CD4-positive, CD25-positive, alpha-beta regulatory T cell (primary cell): ENCODE measurements at regions not wholly inside any gene's neighbourhood (a gene's known extent, or its start where the extent isn't known, plus 50 kb on each side); places are given as distances from the start of the nearest gene placed in this dataset.
"Not testable (repeated sequence)": the region's sequence is repeated elsewhere in the genome, so short reads cannot be mapped to it uniquely, and the experiment has no call there.

ENCODE experiments used
- ATAC-seq, 2 donors: fragments of 150-1000 bp; cut with Tn5 transposase; one replicate each; pipeline ENCODE4 v1.10.0; 2021; ENCODE audit warnings: low read depth in 2 of 2, moderate number of reproducible peaks in 2 of 2, moderate library complexity in 1 of 2
- DNase-seq, 3 donors: peaks; one replicate each; pipeline versions ENCODE4 v3.0.0 to v3.0.0-alpha.2; 2012 to 2022; ENCODE audit warnings: mixed read lengths in 1 of 3
- H3K27ac ChIP-seq: one replicate; pipeline ENCODE4 v1.7.0; 2013; ENCODE audit warnings: mild to moderate bottlenecking, low read length; ENCODE audit not compliant: insufficient read depth, poor library complexity, severe bottlenecking
- H3K27me3 ChIP-seq: one replicate; pipeline ENCODE4 v1.7.0; 2013; ENCODE audit warnings: low read length; ENCODE audit not compliant: control insufficient read depth, insufficient read depth
- H3K36me3 ChIP-seq: one replicate; pipeline ENCODE4 v1.7.0; 2013; ENCODE audit warnings: mild to moderate bottlenecking, low read length, moderate library complexity; ENCODE audit not compliant: control insufficient read depth, insufficient read depth
- H3K4me1 ChIP-seq: 2 replicates; pipeline ENCODE4 v1.7.0; 2013; ENCODE audit warnings: mild to moderate bottlenecking, low read length; ENCODE audit not compliant: insufficient read depth, control insufficient read depth, poor library complexity, severe bottlenecking
- H3K4me3 ChIP-seq: one replicate; pipeline ENCODE4 v1.7.0; 2013; ENCODE audit warnings: low read depth, mild to moderate bottlenecking, low read length, moderate library complexity
- H3K9me3 ChIP-seq, 2 experiments: 1 replicate in 1 of 2; 2 replicates in 1 of 2; pipeline ENCODE4 v1.7.0; 2013; ENCODE audit warnings: low read length in 2 of 2, mild to moderate bottlenecking in 1 of 2, moderate library complexity in 1 of 2; ENCODE audit not compliant: control insufficient read depth in 2 of 2
- H3K27ac Mint-ChIP-seq, 3 donors: one replicate each; pipeline ENCODE4 v1.8.0; 2020 to 2022; ENCODE audit warnings: mild to moderate bottlenecking in 3 of 3, mixed read lengths in 3 of 3, moderate library complexity in 2 of 3
- H3K27me3 Mint-ChIP-seq: one replicate; pipeline ENCODE4 v1.8.0; 2022; ENCODE audit warnings: mild to moderate bottlenecking, mixed read lengths
- H3K36me3 Mint-ChIP-seq: one replicate; pipeline ENCODE4 v1.8.0; 2020; ENCODE audit warnings: mixed read lengths
- H3K4me1 Mint-ChIP-seq, 4 donors: one replicate each; pipeline ENCODE4 v1.8.0; 2020 to 2022; ENCODE audit warnings: mixed read lengths in 4 of 4, mild to moderate bottlenecking in 1 of 4
- H3K4me3 Mint-ChIP-seq, 4 donors: one replicate each; pipeline ENCODE4 v1.8.0; 2020 to 2022; ENCODE audit warnings: mild to moderate bottlenecking in 4 of 4, mixed read lengths in 4 of 4, moderate library complexity in 3 of 4
- H3K9me3 Mint-ChIP-seq, 7 donors: one replicate each; pipeline ENCODE4 v1.8.0; 2020 to 2022; ENCODE audit warnings: mixed read lengths in 7 of 7, mild to moderate bottlenecking in 3 of 7, moderate library complexity in 2 of 7

- H3K4me3 ChIP-seq, H3K27me3 ChIP-seq, H3K27ac ChIP-seq, H3K4me1 ChIP-seq, H3K4me3 Mint-ChIP-seq, ATAC-seq, H3K27me3 Mint-ChIP-seq, DNase-seq, H3K36me3 Mint-ChIP-seq, H3K9me3 Mint-ChIP-seq, H3K36me3 ChIP-seq, H3K27ac Mint-ChIP-seq, H3K4me1 Mint-ChIP-seq, H3K9me3 ChIP-seq: not testable (repeated sequence)
These were observed 89.5 kb downstream of the GOLGA8K start for GRCh38 chr15:32313446-32314209.

DNA sequence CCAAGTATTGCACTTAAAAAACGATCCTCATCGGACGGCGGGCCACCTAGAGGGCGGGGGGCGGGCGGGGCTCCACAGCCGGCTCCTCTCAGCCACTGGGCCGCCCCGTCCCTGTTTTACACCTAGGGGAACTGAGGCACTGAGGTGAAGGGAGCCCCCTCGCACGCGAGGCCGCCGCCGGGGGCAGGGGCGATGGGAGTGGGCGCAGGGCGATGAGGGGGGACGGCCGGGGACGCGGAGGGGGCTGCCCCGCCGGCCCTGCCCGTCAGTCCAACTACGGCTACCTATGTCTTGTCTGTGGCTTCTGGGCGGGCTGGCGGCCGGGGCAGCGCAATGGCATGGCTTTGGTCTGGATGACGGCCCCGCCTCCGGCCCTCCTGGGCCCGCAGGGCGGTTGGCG is 90.4 kb downstream of the GOLGA8K start:
- H3K36me3 Mint-ChIP-seq, DNase-seq, H3K9me3 Mint-ChIP-seq, H3K4me3 Mint-ChIP-seq, H3K27ac ChIP-seq, H3K4me1 ChIP-seq, H3K27me3 ChIP-seq, H3K4me1 Mint-ChIP-seq, ATAC-seq, H3K9me3 ChIP-seq, H3K27me3 Mint-ChIP-seq, H3K27ac Mint-ChIP-seq, H3K36me3 ChIP-seq, H3K4me3 ChIP-seq: not testable (repeated sequence)

DNA sequence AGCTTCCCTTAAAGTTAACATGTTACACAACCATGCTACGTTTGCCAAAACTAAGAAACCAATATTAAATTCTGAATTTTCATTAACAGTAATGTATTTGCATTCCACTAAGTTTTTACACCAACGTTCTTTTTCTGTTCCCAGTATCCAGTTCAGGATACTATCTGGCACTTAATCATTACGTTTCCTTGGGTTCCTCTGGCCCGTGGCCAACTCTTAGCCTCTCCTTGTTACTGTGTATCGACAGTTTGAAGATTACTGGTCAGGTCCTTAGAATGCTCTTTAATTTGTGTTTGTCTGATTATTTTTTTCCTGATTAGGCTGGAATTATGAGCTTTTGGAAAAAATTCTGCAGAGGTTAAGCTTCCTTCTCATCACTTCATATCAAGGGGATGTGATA is 95.5 kb downstream of the GOLGA8K start:
- not testable (repeated sequence) for H3K27me3 ChIP-seq, H3K27me3 Mint-ChIP-seq, H3K4me3 Mint-ChIP-seq, DNase-seq, H3K36me3 ChIP-seq, H3K27ac Mint-ChIP-seq, H3K4me1 ChIP-seq, H3K4me1 Mint-ChIP-seq, H3K9me3 ChIP-seq, H3K27ac ChIP-seq, H3K9me3 Mint-ChIP-seq, H3K4me3 ChIP-seq, H3K36me3 Mint-ChIP-seq, ATAC-seq

GRCh38 chr15:32276200-32276830 is 126.8 kb downstream of the GOLGA8K start:
- not testable (repeated sequence) for H3K27me3 ChIP-seq, H3K27ac ChIP-seq, H3K36me3 ChIP-seq, H3K4me1 Mint-ChIP-seq, H3K9me3 ChIP-seq, H3K27me3 Mint-ChIP-seq, H3K36me3 Mint-ChIP-seq, H3K27ac Mint-ChIP-seq, H3K4me3 ChIP-seq, H3K4me1 ChIP-seq, H3K9me3 Mint-ChIP-seq, DNase-seq, H3K4me3 Mint-ChIP-seq
- peak; percentile 58 to 62 for ATAC-seq

DNA sequence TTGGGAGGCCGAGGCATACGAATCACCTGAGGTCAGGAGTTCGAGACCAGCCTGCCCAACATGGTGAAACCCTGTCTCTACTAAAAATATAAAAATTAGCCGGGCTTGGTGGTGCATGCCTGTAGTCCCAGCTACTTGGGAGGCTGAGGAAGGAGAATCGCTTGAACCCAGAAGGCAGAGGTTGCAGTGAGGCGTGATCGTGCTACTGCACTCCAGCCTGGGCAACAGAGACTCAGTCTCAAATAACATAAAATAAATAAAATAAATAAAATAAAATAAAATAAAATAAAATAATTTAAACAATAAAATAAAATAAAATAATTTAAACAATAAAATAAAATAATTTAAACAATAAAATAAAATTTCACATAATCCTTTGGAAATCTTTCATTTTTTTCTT is 149.1 kb downstream of the GOLGA8K start:
- not testable (repeated sequence) for H3K36me3 Mint-ChIP-seq, H3K27ac Mint-ChIP-seq, H3K36me3 ChIP-seq, ATAC-seq, H3K4me3 ChIP-seq, H3K9me3 Mint-ChIP-seq, DNase-seq, H3K4me1 ChIP-seq, H3K27me3 ChIP-seq, H3K4me3 Mint-ChIP-seq, H3K4me1 Mint-ChIP-seq, H3K27me3 Mint-ChIP-seq, H3K9me3 ChIP-seq, H3K27ac ChIP-seq

GRCh38 chr15:32249207-32249606 is 153.9 kb downstream of the GOLGA8K start:
- not testable (repeated sequence) for H3K36me3 ChIP-seq, H3K4me1 Mint-ChIP-seq, H3K4me3 ChIP-seq, H3K4me3 Mint-ChIP-seq, H3K36me3 Mint-ChIP-seq, H3K27me3 ChIP-seq, H3K4me1 ChIP-seq, H3K27ac ChIP-seq, H3K27ac Mint-ChIP-seq, H3K9me3 Mint-ChIP-seq, H3K27me3 Mint-ChIP-seq, H3K9me3 ChIP-seq, ATAC-seq, DNase-seq

- not testable (repeated sequence) for H3K36me3 Mint-ChIP-seq, ATAC-seq, H3K27ac ChIP-seq, H3K27ac Mint-ChIP-seq, H3K4me1 ChIP-seq, H3K27me3 Mint-ChIP-seq, H3K4me1 Mint-ChIP-seq, H3K27me3 ChIP-seq, DNase-seq, H3K9me3 Mint-ChIP-seq, H3K9me3 ChIP-seq, H3K4me3 Mint-ChIP-seq, H3K36me3 ChIP-seq, H3K4me3 ChIP-seq
These were observed 159.4 kb downstream of the GOLGA8K start for GRCh38 chr15:32243727-32244126.

DNA sequence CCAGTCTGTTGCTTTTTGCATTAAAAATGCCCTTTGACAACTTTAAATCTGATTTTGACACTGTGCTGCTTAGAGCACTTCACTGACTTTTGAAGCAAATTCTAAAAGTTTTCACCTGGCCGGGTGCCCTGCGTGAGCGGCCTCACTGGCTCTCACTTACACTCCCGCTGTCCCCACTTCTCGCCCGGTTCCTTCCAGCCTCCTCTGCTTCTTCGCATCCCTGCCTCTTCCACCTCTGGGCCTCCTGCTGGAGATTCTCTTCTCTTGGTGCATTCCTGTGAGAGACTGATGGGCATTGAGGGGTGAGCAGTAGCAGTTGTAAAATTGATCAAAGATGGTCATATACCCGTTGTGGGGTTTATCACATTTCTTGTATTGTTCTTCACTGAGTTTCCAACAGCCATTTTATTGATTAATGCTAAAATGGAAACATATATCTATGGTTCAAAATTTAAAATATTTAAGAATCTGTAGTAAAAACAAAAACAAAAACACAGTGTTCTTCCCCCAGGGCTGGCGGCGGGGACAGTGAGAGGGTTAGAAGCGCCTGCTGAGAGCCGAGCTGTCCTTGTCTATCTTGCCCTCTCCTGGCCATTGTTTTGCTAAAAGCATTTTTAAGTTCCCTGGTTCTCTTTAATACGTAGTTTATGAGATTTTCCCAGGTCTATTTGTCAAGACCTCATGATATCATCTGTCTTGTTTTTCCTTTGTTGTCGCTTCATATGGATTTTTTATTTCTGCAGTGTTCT is 160.1 kb downstream of the GOLGA8K start:
- ATAC-seq, H3K36me3 ChIP-seq, H3K9me3 Mint-ChIP-seq, H3K27ac ChIP-seq, H3K36me3 Mint-ChIP-seq, H3K4me3 Mint-ChIP-seq, H3K27me3 ChIP-seq, H3K4me3 ChIP-seq, H3K9me3 ChIP-seq, H3K4me1 ChIP-seq, H3K27ac Mint-ChIP-seq, H3K27me3 Mint-ChIP-seq, H3K4me1 Mint-ChIP-seq, DNase-seq: not testable (repeated sequence)
